ENCODE measurements at regions not wholly inside any gene's neighbourhood (a gene's known extent, or its start where the extent isn't known, plus 50 kb on each side); places are given as distances from the start of the nearest gene placed in this dataset.
"Not testable (repeated sequence)": the region's sequence is repeated elsewhere in the genome, so short reads cannot be mapped to it uniquely, and the experiment has no call there.

DNA sequence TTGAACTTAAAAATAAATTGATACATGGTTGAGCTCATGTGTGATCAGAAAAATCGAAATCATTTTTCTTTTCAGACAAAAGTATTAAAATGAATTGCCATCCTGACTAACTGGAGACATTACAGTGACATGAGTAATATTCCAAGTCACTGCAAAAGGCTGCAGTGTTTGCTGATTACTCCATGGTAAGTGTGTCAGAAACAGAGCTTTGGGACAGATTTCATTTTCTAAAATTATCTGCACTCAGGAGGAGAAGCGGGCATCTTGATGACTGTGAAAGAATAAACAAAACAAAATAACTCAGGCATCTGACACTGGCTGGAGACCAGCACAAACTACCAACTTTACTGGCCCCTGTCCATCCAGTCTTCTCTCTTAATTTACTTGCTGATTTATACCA, 312.3 kb upstream of the PIK3C3 start:
- H3K27me3 Mint-ChIP-seq, result no peaks in the 10 kb centered on the region
- H3K4me3 Mint-ChIP-seq, result no peak overlapping the region
- no peak overlapping the region for H3K27ac Mint-ChIP-seq
- no peaks in the 10 kb centered on the region for H3K36me3 Mint-ChIP-seq (ENCODE audit: insufficient read depth)
- H3K4me1 Mint-ChIP-seq (ENCODE audit: low read depth in 2 of 2), result no peaks in the 10 kb centered on the region
- DNase-seq (no peak), ATAC-seq (replicated peaks) (no peak)
- H3K9me3 Mint-ChIP-seq, result peaks cover 5 to 6% of the 10 kb centered on the region in 2 donors

DNA sequence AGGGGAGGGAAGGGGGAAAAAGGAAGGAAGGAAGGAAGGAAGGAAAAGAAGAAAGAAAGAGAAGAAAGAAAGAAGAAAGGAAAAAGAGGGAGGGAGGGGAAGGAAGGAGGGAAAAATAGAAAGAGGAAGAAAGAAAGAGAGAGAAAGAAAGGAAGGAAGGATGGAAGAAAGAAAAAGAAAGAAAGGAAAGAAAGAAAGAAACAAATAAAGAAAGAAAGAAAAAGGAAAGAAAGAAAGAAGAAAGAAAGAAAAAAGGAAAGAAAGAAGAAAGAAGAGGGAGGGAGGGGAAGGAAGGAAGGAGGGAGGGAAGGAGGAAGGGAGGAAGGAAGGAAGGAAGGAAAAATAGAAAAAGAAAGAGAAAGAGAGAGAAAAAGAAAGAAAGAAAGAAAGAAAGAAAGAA, 315.8 kb upstream of the PIK3C3 start:
- Mint-ChIP-seq H3K27ac (no peak overlapping the region), H3K36me3 (ENCODE audit: insufficient read depth) (no peaks in the 10 kb centered on the region), H3K4me3 (no peak overlapping the region), H3K27me3 (no peaks in the 10 kb centered on the region), H3K4me1 (ENCODE audit: low read depth in 2 of 2) (no peaks in the 10 kb centered on the region), H3K9me3 (peaks cover 1 to 5% of the 10 kb centered on the region in 2 donors)
- DNase-seq (no peak), ATAC-seq (replicated peaks) (no peak)

DNA sequence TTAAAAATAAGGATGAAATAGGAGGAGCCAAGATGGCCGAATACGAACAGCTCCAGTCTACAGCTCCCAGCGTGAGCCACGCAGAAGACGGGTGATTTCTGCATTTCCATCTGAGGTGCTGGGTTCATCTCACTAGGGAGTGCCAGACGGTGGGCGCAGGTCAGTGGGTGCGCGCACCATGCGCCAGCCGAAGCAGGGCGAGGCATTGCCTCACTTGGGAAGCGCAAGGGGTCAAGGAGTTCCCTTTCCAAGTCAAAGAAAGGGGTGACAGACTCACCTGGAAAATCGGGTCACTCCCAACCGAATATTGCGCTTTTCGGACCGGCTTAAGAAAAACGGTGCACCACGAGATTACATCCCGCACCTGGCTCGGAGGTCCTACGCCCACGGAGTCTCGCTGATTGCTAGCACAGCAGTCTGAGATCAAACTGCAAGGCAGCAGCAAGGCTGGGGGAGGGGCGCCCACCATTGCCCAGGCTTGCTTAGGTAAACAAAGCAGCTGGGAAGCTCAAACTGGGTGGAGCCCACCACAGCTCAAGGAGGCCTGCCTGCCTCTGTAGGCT, 323.2 kb upstream of the PIK3C3 start:
- not testable (repeated sequence) for H3K4me3 Mint-ChIP-seq; DNase-seq; H3K27me3 Mint-ChIP-seq; H3K36me3 Mint-ChIP-seq (ENCODE audit: insufficient read depth); H3K27ac Mint-ChIP-seq; H3K4me1 Mint-ChIP-seq (ENCODE audit: low read depth in 2 of 2); ATAC-seq (replicated peaks)
- peaks cover 4 to 14% of the 10 kb centered on the region in 2 donors for H3K9me3 Mint-ChIP-seq

GRCh38 chr18:41630232-41630886, 324.7 kb upstream of the PIK3C3 start:
- Mint-ChIP-seq H3K9me3 (peaks cover 4 to 25% of the 10 kb centered on the region in 2 donors), H3K27ac (no peak overlapping the region), H3K4me1 (ENCODE audit: low read depth in 2 of 2) (no peaks in the 10 kb centered on the region), H3K4me3 (no peak overlapping the region), H3K36me3 (ENCODE audit: insufficient read depth) (no peaks in the 10 kb centered on the region), H3K27me3 (no peaks in the 10 kb centered on the region)
- ATAC-seq (replicated peaks) (no peak), DNase-seq (no peak)

DNA sequence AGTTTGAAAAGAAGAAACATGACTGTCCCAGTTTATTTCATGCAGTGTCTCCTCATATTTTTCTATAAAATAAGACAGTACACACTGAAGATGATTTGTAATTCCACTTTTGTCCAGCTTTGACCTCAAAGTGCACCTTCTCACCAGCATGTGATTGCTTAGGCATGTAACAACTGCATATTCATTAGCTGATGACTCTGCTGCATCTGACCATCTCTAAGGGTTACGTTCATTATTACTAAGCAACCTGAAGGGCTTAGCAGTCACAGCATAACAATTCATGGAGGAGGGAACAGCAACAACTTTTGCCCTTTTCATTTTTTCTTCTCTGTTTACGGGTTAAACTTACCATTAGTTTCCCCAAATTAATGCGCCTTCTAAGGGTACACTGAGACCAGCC, 330.6 kb upstream of the PIK3C3 start:
- H3K4me3 Mint-ChIP-seq, result no peak overlapping the region
- ATAC-seq (replicated peaks), result no peak
- no peaks in the 10 kb centered on the region for H3K27me3 Mint-ChIP-seq
- H3K9me3 Mint-ChIP-seq, result peaks cover 2 to 12% of the 10 kb centered on the region in 2 donors
- no peak for DNase-seq
- no peaks in the 10 kb centered on the region for H3K36me3 Mint-ChIP-seq (ENCODE audit: insufficient read depth)
- H3K4me1 Mint-ChIP-seq (ENCODE audit: low read depth in 2 of 2), result no peaks in the 10 kb centered on the region
- H3K27ac Mint-ChIP-seq, result no peak overlapping the region

GRCh38 chr18:41621177-41621576, 333.9 kb upstream of the PIK3C3 start:
- H3K9me3 Mint-ChIP-seq, result peaks cover 5 to 18% of the 10 kb centered on the region in 2 donors

DNA sequence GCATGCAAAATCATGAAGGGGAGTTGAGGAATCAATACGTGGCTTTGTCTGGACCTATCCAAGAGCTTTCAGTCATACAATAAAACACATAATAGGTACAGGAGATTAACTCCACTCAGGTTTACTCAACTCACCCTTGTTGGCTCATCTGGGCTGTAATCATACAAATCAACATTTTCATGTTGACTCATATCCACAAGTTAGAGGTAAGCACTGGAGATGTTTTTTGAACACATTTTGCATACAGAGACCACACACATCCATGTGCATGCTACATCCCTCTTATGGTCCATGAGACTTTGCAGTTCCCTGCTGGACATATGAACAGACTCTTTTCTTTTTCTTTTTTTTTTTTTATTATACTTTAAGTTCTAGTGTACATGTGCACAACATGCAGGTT, 336.9 kb upstream of the PIK3C3 start:
- Mint-ChIP-seq H3K4me3 (no peak overlapping the region), H3K36me3 (ENCODE audit: insufficient read depth) (no peaks in the 10 kb centered on the region), H3K4me1 (ENCODE audit: low read depth in 2 of 2) (no peaks in the 10 kb centered on the region), H3K27me3 (no peaks in the 10 kb centered on the region), H3K9me3 (peaks cover 8 to 10% of the 10 kb centered on the region in 2 donors), H3K27ac (no peak overlapping the region)
- ATAC-seq (replicated peaks) (no peak), DNase-seq (no peak)

More at GRCh38 chr18:41621177-41621576, 333.9 kb upstream of the PIK3C3 start:
- DNase-seq, result no peak
- H3K27me3 Mint-ChIP-seq, result no peaks in the 10 kb centered on the region
- ATAC-seq (replicated peaks), result no peak
- H3K4me1 Mint-ChIP-seq (ENCODE audit: low read depth in 2 of 2), result no peaks in the 10 kb centered on the region
- no peak overlapping the region for H3K27ac Mint-ChIP-seq
- H3K36me3 Mint-ChIP-seq (ENCODE audit: insufficient read depth), result no peaks in the 10 kb centered on the region
- H3K4me3 Mint-ChIP-seq, result no peak overlapping the region

- DNase-seq (no peak), ATAC-seq (replicated peaks) (no peak)
- no peaks in the 10 kb centered on the region for H3K27me3 Mint-ChIP-seq
- H3K36me3 Mint-ChIP-seq (ENCODE audit: insufficient read depth), result no peaks in the 10 kb centered on the region
- no peak overlapping the region for H3K4me3 Mint-ChIP-seq
- H3K27ac Mint-ChIP-seq, result no peak overlapping the region
- H3K9me3 Mint-ChIP-seq, result peaks cover 8 to 10% of the 10 kb centered on the region in 2 donors
- H3K4me1 Mint-ChIP-seq (ENCODE audit: low read depth in 2 of 2), result no peaks in the 10 kb centered on the region
Measured at GRCh38 chr18:41617647-41618046, 337.4 kb upstream of the PIK3C3 start.

DNA sequence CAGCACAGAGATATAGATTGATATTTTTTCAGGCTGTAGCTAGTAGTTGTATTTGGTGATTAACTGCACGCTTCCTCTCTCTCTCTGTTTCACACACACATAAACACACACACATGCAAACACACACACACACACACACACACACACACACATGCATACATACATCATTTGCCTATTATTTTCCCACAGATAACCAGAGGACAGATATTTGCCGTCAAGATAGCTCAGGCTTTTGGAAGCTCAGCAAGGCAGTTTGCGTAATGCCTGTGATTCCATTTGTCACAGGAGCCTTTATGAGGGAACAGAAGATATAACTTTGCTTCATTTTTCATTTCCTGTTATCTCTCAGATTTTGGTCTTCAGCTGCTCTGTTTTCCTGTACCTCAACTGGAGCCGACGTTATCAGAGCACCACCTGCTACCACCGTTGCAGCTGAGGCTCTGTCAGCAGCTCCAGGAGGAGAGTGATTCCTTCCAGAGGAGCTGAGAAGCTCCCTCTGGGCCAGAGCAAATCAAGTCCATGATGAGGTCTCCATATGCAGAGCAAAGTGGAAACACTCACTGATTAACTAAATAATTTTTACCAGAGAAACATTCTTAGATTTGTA, 341.9 kb upstream of the PIK3C3 start:
- no peak overlapping the region for H3K4me3 Mint-ChIP-seq
- no peaks in the 10 kb centered on the region for H3K4me1 Mint-ChIP-seq (ENCODE audit: low read depth in 2 of 2)
- DNase-seq (no peak), ATAC-seq (replicated peaks) (no peak)
- H3K27me3 Mint-ChIP-seq, result no peaks in the 10 kb centered on the region
- no peak overlapping the region for H3K27ac Mint-ChIP-seq
- no peaks in the 10 kb centered on the region for H3K36me3 Mint-ChIP-seq (ENCODE audit: insufficient read depth)
- peaks cover 19 to 22% of the 10 kb centered on the region in 2 donors for H3K9me3 Mint-ChIP-seq

DNA sequence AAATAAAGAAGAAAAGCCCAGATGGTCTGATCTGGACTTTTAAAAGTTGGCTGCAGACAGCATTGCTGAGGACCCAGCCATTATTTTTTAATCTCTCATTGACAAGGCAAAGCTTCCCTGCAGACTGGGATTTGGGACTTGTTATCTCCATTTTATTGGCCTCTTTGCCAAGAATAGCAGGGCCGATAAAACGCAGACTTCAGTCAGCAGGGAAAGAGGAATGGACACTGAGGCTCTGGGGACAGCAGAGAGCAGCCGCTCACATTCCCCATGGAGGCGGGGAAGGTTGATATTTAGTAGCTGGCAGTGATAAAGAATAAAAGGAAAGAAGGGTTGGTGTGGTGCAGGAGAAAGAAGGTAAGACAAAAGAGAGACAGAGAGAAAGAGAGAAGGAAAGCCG, 350.1 kb upstream of the PIK3C3 start:
- no peak for ATAC-seq (replicated peaks)

DNA sequence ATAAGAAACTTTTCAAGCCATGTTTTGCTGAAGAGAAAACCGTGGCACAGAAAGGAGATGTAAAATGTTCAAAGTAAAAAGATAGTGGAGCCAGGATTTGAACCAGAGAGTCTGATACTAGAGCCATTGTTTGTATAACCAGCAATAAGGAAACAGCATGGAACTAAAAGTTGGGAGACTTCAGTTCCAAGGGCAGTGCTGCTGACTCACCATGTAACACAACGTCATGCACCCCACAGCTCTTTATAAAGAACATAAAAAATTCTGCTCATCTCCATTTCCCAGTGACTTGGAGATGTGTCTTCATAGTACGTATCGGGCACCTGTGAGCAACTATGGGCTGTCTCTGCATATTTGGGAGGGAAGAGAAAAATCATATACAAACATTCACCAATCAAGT, 353.0 kb upstream of the PIK3C3 start:
- no peaks in the 10 kb centered on the region for H3K36me3 Mint-ChIP-seq (ENCODE audit: insufficient read depth)
- H3K4me1 Mint-ChIP-seq (ENCODE audit: low read depth in 2 of 2), result no peaks in the 10 kb centered on the region
- no peak for ATAC-seq (replicated peaks)
- H3K27me3 Mint-ChIP-seq, result no peaks in the 10 kb centered on the region
- peaks cover 14 to 16% of the 10 kb centered on the region in 2 donors for H3K9me3 Mint-ChIP-seq
- DNase-seq, result no peak
- H3K4me3 Mint-ChIP-seq, result no peak overlapping the region
- no peak overlapping the region for H3K27ac Mint-ChIP-seq

More for the DNA sequence above, 350.1 kb upstream of the PIK3C3 start:
- no peak overlapping the region for H3K4me3 Mint-ChIP-seq
- no peak for DNase-seq
- no peaks in the 10 kb centered on the region for H3K36me3 Mint-ChIP-seq (ENCODE audit: insufficient read depth)
- no peak overlapping the region for H3K27ac Mint-ChIP-seq
- H3K9me3 Mint-ChIP-seq, result peaks cover 19 to 21% of the 10 kb centered on the region in 2 donors
- no peaks in the 10 kb centered on the region for H3K4me1 Mint-ChIP-seq (ENCODE audit: low read depth in 2 of 2)
- H3K27me3 Mint-ChIP-seq, result no peaks in the 10 kb centered on the region

GRCh38 chr18:41600693-41601391, 354.2 kb upstream of the PIK3C3 start:
- Mint-ChIP-seq H3K27me3 (no peaks in the 10 kb centered on the region), H3K9me3 (peaks cover 14% of the 10 kb centered on the region in 2 donors)

GRCh38 chr18:41599466-41599865, 355.6 kb upstream of the PIK3C3 start:
- Mint-ChIP-seq H3K36me3 (ENCODE audit: insufficient read depth) (no peaks in the 10 kb centered on the region), H3K27ac (no peak overlapping the region), H3K9me3 (peaks cover 13 to 14% of the 10 kb centered on the region in 2 donors), H3K4me3 (no peak overlapping the region), H3K27me3 (no peaks in the 10 kb centered on the region), H3K4me1 (ENCODE audit: low read depth in 2 of 2) (no peaks in the 10 kb centered on the region)
- DNase-seq (no peak), ATAC-seq (replicated peaks) (no peak)

More at GRCh38 chr18:41600693-41601391, 354.2 kb upstream of the PIK3C3 start:
- Mint-ChIP-seq H3K36me3 (ENCODE audit: insufficient read depth) (no peaks in the 10 kb centered on the region), H3K4me3 (no peak overlapping the region), H3K27ac (no peak overlapping the region), H3K4me1 (ENCODE audit: low read depth in 2 of 2) (no peaks in the 10 kb centered on the region)
- no peak for ATAC-seq (replicated peaks)
- DNase-seq, result no peak
